ENCODE measurements at regions not wholly inside any gene's neighbourhood (a gene's known extent, or its start where the extent isn't known, plus 50 kb on each side); places are given as distances from the start of the nearest gene placed in this dataset.

DNA sequence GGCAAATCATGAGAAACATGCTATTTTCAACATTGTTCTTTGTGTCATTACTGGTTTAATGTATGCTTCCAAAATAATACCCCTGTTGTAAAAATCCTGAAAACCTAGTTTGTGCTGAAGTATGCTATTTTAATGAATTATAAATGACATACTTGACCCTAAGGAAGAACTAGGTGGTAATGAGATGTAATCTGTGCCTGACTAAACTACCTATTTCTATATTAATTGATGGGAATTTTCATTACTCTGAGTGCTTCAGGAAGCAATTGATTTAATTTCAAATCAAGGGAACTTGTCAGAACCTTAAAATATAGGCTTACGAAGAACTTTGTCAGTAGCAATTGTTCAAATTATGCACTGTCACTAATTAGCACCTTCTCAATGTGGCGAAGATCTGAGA, 1005.6 kb upstream of the SLC10A2 start:
- TF ChIP-seq, protein P1, sequence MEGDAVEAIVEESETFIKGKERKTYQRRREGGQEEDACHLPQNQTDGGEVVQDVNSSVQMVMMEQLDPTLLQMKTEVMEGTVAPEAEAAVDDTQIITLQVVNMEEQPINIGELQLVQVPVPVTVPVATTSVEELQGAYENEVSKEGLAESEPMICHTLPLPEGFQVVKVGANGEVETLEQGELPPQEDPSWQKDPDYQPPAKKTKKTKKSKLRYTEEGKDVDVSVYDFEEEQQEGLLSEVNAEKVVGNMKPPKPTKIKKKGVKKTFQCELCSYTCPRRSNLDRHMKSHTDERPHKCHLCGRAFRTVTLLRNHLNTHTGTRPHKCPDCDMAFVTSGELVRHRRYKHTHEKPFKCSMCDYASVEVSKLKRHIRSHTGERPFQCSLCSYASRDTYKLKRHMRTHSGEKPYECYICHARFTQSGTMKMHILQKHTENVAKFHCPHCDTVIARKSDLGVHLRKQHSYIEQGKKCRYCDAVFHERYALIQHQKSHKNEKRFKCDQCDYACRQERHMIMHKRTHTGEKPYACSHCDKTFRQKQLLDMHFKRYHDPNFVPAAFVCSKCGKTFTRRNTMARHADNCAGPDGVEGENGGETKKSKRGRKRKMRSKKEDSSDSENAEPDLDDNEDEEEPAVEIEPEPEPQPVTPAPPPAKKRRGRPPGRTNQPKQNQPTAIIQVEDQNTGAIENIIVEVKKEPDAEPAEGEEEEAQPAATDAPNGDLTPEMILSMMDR (IDR thresholded peaks at IDR 0.05), result no peak
- no peak for TF ChIP-seq POLR2A (IDR thresholded peaks at IDR 0.05)
